GM12878 (cell line): ENCODE measurements at regions not wholly inside any gene's neighbourhood (a gene's known extent, or its start where the extent isn't known, plus 50 kb on each side); places are given as distances from the start of the nearest gene placed in this dataset.

ENCODE experiments used
- ATF7 ChIP-seq: fragments of 450-650 bp; IDR thresholded peaks from 2 replicates; pipeline ENCODE4 v1.6.1; 2016; ENCODE audit warnings: low read depth, mild to moderate bottlenecking
- EP300 ChIP-seq, 2 experiments: fragments of 150-350 bp in 1 of 2; IDR thresholded peaks; 2 replicates each; pipeline ENCODE4 v1.6.1; 2011 to 2012; ENCODE audit warnings: low read depth in 2 of 2, low read length in 2 of 2, borderline replicate concordance in 1 of 2, improper control_type of control experiment in 1 of 2, inconsistent platforms in 1 of 2; ENCODE audit not compliant: control insufficient read depth in 1 of 2
- JUND ChIP-seq: IDR thresholded peaks from 2 replicates; pipeline ENCODE4 v1.6.1; 2012; ENCODE audit warnings: low read depth, mild to moderate bottlenecking, low read length, improper control_type of control experiment, moderate library complexity
- POLR2A ChIP-seq: IDR thresholded peaks from 2 replicates; pipeline ENCODE4 v1.6.1; 2011; ENCODE audit warnings: low read depth, mild to moderate bottlenecking, low read length
- POLR2AphosphoS2 ChIP-seq: IDR thresholded peaks from 2 replicates; pipeline ENCODE4 v1.6.1; 2011; ENCODE audit warnings: low read depth, mild to moderate bottlenecking, low read length, improper control_type of control experiment, moderate library complexity
- RCOR1 ChIP-seq: conservative IDR thresholded peaks from 2 replicates; pipeline ENCODE4 v1.6.1; 2012; ENCODE audit warnings: low read depth, low read length, improper control_type of control experiment
- TAF1 ChIP-seq: IDR thresholded peaks from 2 replicates; pipeline ENCODE4 v1.6.1; 2011; ENCODE audit warnings: mild to moderate bottlenecking, low read depth, low read length, borderline replicate concordance
- ZBTB33 ChIP-seq: fragments of 450-650 bp; IDR thresholded peaks from 2 replicates; pipeline ENCODE4 v1.6.1; 2017; ENCODE audit warnings: mild to moderate bottlenecking
- ZNF384 ChIP-seq: IDR thresholded peaks from 2 replicates; pipeline ENCODE4 v1.6.1; 2012; ENCODE audit warnings: low read depth, mild to moderate bottlenecking, low read length, improper control_type of control experiment, borderline replicate concordance
- TF ChIP-seq, protein P1 (sequence below), 3 experiments: IDR thresholded peaks in 2 of 3; conservative IDR thresholded peaks in 1 of 3; 2 replicates each; pipeline ENCODE4 v1.5.1; 2011; ENCODE audit warnings: low read depth in 3 of 3, low read length in 3 of 3, mild to moderate bottlenecking in 3 of 3, control low read depth in 2 of 3, moderate library complexity in 2 of 3, inconsistent platforms in 1 of 3, mixed read lengths in 1 of 3; ENCODE audit not compliant: control insufficient read depth in 2 of 3, insufficient read depth in 1 of 3; ENCODE audit errors: extremely low read depth in 1 of 3
- TF ChIP-seq, protein P2 (sequence below): IDR thresholded peaks from 2 replicates; pipeline ENCODE4 v1.6.1; 2011; ENCODE audit warnings: low read depth, low read length, improper control_type of control experiment, borderline replicate concordance
- TF ChIP-seq, protein P3 (sequence below): fragments of 450-650 bp; formaldehyde crosslinking; IDR thresholded peaks from 2 replicates; pipeline ENCODE4 v1.5.0; 2022; ENCODE audit warnings: mild to moderate bottlenecking, missing genetic modification characterization

- TF ChIP-seq, protein P1, sequence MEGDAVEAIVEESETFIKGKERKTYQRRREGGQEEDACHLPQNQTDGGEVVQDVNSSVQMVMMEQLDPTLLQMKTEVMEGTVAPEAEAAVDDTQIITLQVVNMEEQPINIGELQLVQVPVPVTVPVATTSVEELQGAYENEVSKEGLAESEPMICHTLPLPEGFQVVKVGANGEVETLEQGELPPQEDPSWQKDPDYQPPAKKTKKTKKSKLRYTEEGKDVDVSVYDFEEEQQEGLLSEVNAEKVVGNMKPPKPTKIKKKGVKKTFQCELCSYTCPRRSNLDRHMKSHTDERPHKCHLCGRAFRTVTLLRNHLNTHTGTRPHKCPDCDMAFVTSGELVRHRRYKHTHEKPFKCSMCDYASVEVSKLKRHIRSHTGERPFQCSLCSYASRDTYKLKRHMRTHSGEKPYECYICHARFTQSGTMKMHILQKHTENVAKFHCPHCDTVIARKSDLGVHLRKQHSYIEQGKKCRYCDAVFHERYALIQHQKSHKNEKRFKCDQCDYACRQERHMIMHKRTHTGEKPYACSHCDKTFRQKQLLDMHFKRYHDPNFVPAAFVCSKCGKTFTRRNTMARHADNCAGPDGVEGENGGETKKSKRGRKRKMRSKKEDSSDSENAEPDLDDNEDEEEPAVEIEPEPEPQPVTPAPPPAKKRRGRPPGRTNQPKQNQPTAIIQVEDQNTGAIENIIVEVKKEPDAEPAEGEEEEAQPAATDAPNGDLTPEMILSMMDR (IDR thresholded peaks at IDR 0.05 in 2 of 3, conservative IDR thresholded peaks at IDR 0.05 in 1 of 3; ENCODE audit: control insufficient read depth in 2 of 3, extremely low read depth in 1 of 3, insufficient read depth in 1 of 3, low read depth in 3 of 3, low read length in 3 of 3), result no peak
- TF ChIP-seq JUND (no peak), EP300 (IDR thresholded peaks at IDR 0.05; ENCODE audit: borderline replicate concordance in 1 of 2, control insufficient read depth in 1 of 2, low read depth in 2 of 2, low read length in 2 of 2) (no peak), ZNF384 (no peak), POLR2AphosphoS2 (no peak), TAF1 (no peak), ZBTB33 (no peak), POLR2A (no peak), ATF7 (no peak), RCOR1 (no peak)
- TF ChIP-seq, protein P2, sequence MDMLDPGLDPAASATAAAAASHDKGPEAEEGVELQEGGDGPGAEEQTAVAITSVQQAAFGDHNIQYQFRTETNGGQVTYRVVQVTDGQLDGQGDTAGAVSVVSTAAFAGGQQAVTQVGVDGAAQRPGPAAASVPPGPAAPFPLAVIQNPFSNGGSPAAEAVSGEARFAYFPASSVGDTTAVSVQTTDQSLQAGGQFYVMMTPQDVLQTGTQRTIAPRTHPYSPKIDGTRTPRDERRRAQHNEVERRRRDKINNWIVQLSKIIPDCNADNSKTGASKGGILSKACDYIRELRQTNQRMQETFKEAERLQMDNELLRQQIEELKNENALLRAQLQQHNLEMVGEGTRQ, result no peak
- TF ChIP-seq, protein P3, sequence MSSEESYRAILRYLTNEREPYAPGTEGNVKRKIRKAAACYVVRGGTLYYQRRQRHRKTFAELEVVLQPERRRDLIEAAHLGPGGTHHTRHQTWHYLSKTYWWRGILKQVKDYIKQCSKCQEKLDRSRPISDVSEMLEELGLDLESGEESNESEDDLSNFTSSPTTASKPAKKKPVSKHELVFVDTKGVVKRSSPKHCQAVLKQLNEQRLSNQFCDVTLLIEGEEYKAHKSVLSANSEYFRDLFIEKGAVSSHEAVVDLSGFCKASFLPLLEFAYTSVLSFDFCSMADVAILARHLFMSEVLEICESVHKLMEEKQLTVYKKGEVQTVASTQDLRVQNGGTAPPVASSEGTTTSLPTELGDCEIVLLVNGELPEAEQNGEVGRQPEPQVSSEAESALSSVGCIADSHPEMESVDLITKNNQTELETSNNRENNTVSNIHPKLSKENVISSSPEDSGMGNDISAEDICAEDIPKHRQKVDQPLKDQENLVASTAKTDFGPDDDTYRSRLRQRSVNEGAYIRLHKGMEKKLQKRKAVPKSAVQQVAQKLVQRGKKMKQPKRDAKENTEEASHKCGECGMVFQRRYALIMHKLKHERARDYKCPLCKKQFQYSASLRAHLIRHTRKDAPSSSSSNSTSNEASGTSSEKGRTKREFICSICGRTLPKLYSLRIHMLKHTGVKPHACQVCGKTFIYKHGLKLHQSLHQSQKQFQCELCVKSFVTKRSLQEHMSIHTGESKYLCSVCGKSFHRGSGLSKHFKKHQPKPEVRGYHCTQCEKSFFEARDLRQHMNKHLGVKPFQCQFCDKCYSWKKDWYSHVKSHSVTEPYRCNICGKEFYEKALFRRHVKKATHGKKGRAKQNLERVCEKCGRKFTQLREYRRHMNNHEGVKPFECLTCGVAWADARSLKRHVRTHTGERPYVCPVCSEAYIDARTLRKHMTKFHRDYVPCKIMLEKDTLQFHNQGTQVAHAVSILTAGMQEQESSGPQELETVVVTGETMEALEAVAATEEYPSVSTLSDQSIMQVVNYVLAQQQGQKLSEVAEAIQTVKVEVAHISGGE, result no peak
Observed at GRCh38 chr16:79723583-79724168, 123.1 kb upstream of the MAF start.
